GM21737 (cell line): ENCODE measurements at regions not wholly inside any gene's neighbourhood (a gene's known extent, or its start where the extent isn't known, plus 50 kb on each side); places are given as distances from the start of the nearest gene placed in this dataset.
"Not testable (repeated sequence)": the region's sequence is repeated elsewhere in the genome, so short reads cannot be mapped to it uniquely, and the experiment has no call there.

Source experiments
- ATAC-seq: cut with Tn5 transposase; IDR thresholded peaks from one replicate; pipeline ENCODE4 v1.9.1; 2021; ENCODE audit warnings: mild to moderate bottlenecking, moderate library complexity; ENCODE audit not compliant: unreplicated experiment

- ATAC-seq, result no peak
Measured at GRCh38 chr9:6160579-6160978, 55.0 kb upstream of the IL33 start.

GRCh38 chr9:6153425-6153824 is 62.2 kb upstream of the IL33 start:
- no peak for ATAC-seq

- no peak for ATAC-seq
Measured at GRCh38 chr9:6152788-6153187, 62.8 kb upstream of the IL33 start.

GRCh38 chr9:6150483-6150882 is 65.1 kb upstream of the IL33 start:
- ATAC-seq, result no peak

GRCh38 chr9:6149315-6149714 is 66.3 kb upstream of the IL33 start:
- ATAC-seq, result no peak

GRCh38 chr9:6147846-6148245 is 67.8 kb upstream of the IL33 start:
- ATAC-seq, result no peak

- no peak for ATAC-seq
Measured at GRCh38 chr9:6144947-6145346, 70.7 kb upstream of the IL33 start.

GRCh38 chr9:6142799-6143454 is 72.7 kb upstream of the IL33 start:
- no peak for ATAC-seq

GRCh38 chr9:6135780-6136179 is 79.8 kb upstream of the IL33 start:
- not testable (repeated sequence) for ATAC-seq

GRCh38 chr9:6134661-6135180 is 80.9 kb upstream of the IL33 start:
- no peak for ATAC-seq

- ATAC-seq, result peak; percentile 83
Measured at GRCh38 chr9:6133346-6134063, 82.1 kb upstream of the IL33 start.

GRCh38 chr9:6132650-6133049 is 83.0 kb upstream of the IL33 start:
- no peak for ATAC-seq

- no peak for ATAC-seq
Measured at GRCh38 chr9:6128030-6128429, 87.6 kb upstream of the IL33 start.

GRCh38 chr9:6126377-6126776 is 89.2 kb upstream of the IL33 start:
- no peak for ATAC-seq

- no peak for ATAC-seq
Measured at GRCh38 chr9:6123416-6123815, 92.2 kb upstream of the IL33 start.

- no peak for ATAC-seq
Measured at GRCh38 chr9:6121707-6122106, 93.9 kb upstream of the IL33 start.

GRCh38 chr9:6114424-6114823 is 99.0 kb upstream of the RANBP6 start:
- no peak for ATAC-seq

- no peak for ATAC-seq
Measured at GRCh38 chr9:6113819-6114218, 98.4 kb upstream of the RANBP6 start.

GRCh38 chr9:6113312-6113711 is 97.9 kb upstream of the RANBP6 start:
- no peak for ATAC-seq

- ATAC-seq, result no peak
Measured at GRCh38 chr9:6109986-6110385, 94.6 kb upstream of the RANBP6 start.

GRCh38 chr9:6109571-6109970 is 94.1 kb upstream of the RANBP6 start:
- ATAC-seq, result no peak

GRCh38 chr9:6106711-6107339 is 91.4 kb upstream of the RANBP6 start:
- ATAC-seq, result peak; percentile 67
